ENCODE measurements at regions not wholly inside any gene's neighbourhood (a gene's known extent, or its start where the extent isn't known, plus 50 kb on each side); places are given as distances from the start of the nearest gene placed in this dataset.

- intact Hi-C loops (cut with micrococcal nuclease), result no loop called here
- no peak for DNase-seq
- ATAC-seq, result no peak
These were observed 112.1 kb downstream of the ADRB2 start for GRCh38 chr5:148938522-148938882.

- DNase-seq, result no peak
- intact Hi-C loops (cut with micrococcal nuclease), result no loop called here
These were observed 113.3 kb downstream of the ADRB2 start for GRCh38 chr5:148939676-148940075.

DNA sequence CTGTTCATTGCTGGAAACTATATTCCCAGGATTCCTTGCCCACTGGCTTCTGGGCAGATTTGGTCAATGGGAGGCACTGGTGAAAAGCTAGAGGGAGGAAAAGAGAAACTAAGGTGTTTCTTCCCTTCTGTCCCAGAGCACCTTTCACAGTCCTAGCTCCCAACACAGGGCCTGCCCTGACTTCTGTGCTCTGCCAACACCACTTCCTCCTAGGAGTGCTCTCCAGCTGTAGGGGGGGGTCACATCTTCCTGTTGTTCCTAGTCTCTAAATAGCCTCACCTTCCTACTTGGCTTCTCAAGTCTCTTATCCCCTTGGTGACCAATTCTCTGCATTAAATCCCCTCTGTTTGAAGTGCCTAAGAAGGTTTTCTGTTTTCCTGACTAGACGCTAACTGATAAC is 115.4 kb downstream of the ADRB2 start:
- intact Hi-C loops (cut with micrococcal nuclease), result no loop called here
- no peak for ATAC-seq
- DNase-seq, result no peak

More at GRCh38 chr5:148939676-148940075, 113.3 kb downstream of the ADRB2 start:
- no peak for ATAC-seq

- ATAC-seq (peak; percentile 97), DNase-seq (peak; percentile 71)
- intact Hi-C loops (cut with micrococcal nuclease), result loop anchor here (10.0 kb wide), 1 partner anchor 125 kb away; the partner anchor contains the start of gene ADRB2
These were observed 112.9 kb downstream of the SH3TC2 start for GRCh38 chr5:148949841-148950470.

GRCh38 chr5:148950471-148950863 is 112.4 kb downstream of the SH3TC2 start:
- ATAC-seq, result peak; percentile 81
- intact Hi-C loops (cut with micrococcal nuclease), result loop anchor here (10.0 kb wide), 1 partner anchor 126 kb away; the partner anchor contains the start of gene ADRB2
- no peak for DNase-seq

DNA sequence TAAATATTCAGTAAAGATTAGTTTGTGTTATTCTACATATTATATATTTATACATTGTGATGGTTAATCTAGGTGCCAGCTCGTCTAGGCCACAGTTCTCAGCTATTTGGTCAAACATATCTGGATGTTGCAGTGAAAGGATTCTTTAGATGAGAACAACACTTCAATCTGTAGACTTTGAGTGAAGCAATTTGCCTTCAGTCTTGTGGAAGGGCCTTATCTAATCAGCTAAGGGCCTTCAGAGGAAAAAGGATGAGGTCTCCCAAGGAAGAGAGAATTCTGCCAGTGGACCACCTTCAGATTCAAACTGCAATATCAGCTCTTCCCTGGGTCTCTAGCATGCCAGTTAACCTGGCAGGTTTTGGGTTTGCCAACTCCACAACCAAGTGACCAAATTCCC is 112.0 kb downstream of the SH3TC2 start:
- ATAC-seq (no peak), DNase-seq (no peak)
- intact Hi-C loops (cut with micrococcal nuclease), result loop anchor here (10.0 kb wide), 1 partner anchor 126 kb away; the partner anchor contains the start of gene ADRB2

- intact Hi-C loops (cut with micrococcal nuclease), result loop anchor here (10.0 kb wide), 1 partner anchor 127 kb away; the partner anchor contains the start of gene ADRB2
- DNase-seq (no peak), ATAC-seq (no peak)
These were observed 111.2 kb downstream of the SH3TC2 start for GRCh38 chr5:148951612-148952011.

DNA sequence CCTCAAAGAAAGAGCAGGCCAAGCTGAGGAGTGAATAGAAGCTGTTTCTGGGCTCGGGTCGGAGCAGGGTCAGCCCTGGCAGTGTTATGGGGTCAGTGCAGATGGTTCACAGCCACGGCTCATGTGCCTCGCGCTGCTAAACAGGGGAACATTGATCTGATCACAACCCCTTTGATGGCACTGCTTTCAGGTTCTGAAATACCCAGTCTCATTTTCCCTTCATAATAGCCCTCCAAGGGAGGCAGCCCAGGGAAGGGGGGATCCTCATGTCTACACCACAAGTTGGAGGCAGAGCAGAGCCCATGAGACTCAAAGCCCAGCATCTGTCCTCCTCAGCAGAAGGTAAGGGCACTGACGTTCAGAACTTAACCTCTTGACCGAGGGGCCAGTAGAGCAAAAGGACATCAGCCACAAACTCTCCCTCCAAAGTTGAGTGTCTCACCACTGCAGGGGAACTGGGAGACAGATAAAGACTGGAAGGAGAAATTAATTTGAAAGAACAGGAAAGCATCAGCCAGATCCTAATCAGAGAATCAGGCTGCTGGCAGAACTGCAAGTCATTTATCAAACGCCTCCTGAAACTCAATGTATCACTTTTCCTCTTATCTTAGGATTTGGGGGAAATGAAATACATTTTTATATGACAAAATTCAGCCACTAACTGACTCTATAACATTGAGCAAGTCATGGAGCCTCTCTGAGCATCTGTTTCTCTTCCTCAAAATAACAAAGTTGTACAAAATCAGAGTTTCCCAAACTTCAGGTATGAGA is 110.6 kb downstream of the SH3TC2 start:
- intact Hi-C loops (cut with micrococcal nuclease), result loop anchor here (10.0 kb wide), 1 partner anchor 127 kb away; the partner anchor contains the start of gene ADRB2

GRCh38 chr5:148953711-148954110 is 109.2 kb downstream of the SH3TC2 start:
- ATAC-seq (no peak), DNase-seq (no peak)
- intact Hi-C loops (cut with micrococcal nuclease), result loop anchor here (10.0 kb wide), 1 partner anchor 129 kb away; the partner anchor contains the start of gene ADRB2

More for the DNA sequence above, 110.6 kb downstream of the SH3TC2 start:
- no peak for ATAC-seq
- no peak for DNase-seq

All from left ventricle myocardium superior (tissue), 1 donor.